ENCODE measurements at regions not wholly inside any gene's neighbourhood (a gene's known extent, or its start where the extent isn't known, plus 50 kb on each side); places are given as distances from the start of the nearest gene placed in this dataset.

- in situ Hi-C loops (cut with MboI; ENCODE audit: low pct_unique_long_range_greater_than_20kb, low sequenced_read_pairs, unreplicated experiment) = no loop called here
- no peak for DNase-seq (ENCODE audit: low spot score)
- TF ChIP-seq CTCF (IDR thresholded peaks at IDR 0.05; ENCODE audit: extremely low read depth, insufficient read depth, missing control alignments) = no peak
Observed at GRCh38 chr15:87711026-87711425, 545.5 kb downstream of the NTRK3 start.

- no peak for DNase-seq (ENCODE audit: low spot score)
- no peak for TF ChIP-seq CTCF (IDR thresholded peaks at IDR 0.05; ENCODE audit: extremely low read depth, insufficient read depth, missing control alignments)
- in situ Hi-C loops (cut with MboI; ENCODE audit: low pct_unique_long_range_greater_than_20kb, low sequenced_read_pairs, unreplicated experiment) = no loop called here
Observed at GRCh38 chr15:87710406-87710805, 546.1 kb downstream of the NTRK3 start.

GRCh38 chr15:87707566-87708130, 548.9 kb downstream of the NTRK3 start:
- TF ChIP-seq CTCF (IDR thresholded peaks at IDR 0.05; ENCODE audit: extremely low read depth, insufficient read depth, missing control alignments) = no peak
- in situ Hi-C loops (cut with MboI; ENCODE audit: low pct_unique_long_range_greater_than_20kb, low sequenced_read_pairs, unreplicated experiment) = no loop called here
- DNase-seq (ENCODE audit: low spot score) = no peak

- no peak for TF ChIP-seq CTCF (IDR thresholded peaks at IDR 0.05; ENCODE audit: extremely low read depth, insufficient read depth, missing control alignments)
- no peak for DNase-seq (ENCODE audit: low spot score)
- in situ Hi-C loops (cut with MboI; ENCODE audit: low pct_unique_long_range_greater_than_20kb, low sequenced_read_pairs, unreplicated experiment) = no loop called here
Observed at GRCh38 chr15:87707071-87707470, 549.5 kb downstream of the NTRK3 start.

- in situ Hi-C loops (cut with MboI; ENCODE audit: low pct_unique_long_range_greater_than_20kb, low sequenced_read_pairs, unreplicated experiment) = no loop called here
- DNase-seq (ENCODE audit: low spot score) = no peak
- no peak for TF ChIP-seq CTCF (IDR thresholded peaks at IDR 0.05; ENCODE audit: extremely low read depth, insufficient read depth, missing control alignments)
Observed at GRCh38 chr15:87706001-87706400, 550.5 kb downstream of the NTRK3 start.

- in situ Hi-C loops (cut with MboI; ENCODE audit: low pct_unique_long_range_greater_than_20kb, low sequenced_read_pairs, unreplicated experiment) = no loop called here
- DNase-seq (ENCODE audit: low spot score) = no peak
- TF ChIP-seq CTCF (IDR thresholded peaks at IDR 0.05; ENCODE audit: extremely low read depth, insufficient read depth, missing control alignments) = no peak
Observed at GRCh38 chr15:87704276-87704675, 552.3 kb downstream of the NTRK3 start.
